PC-9 (cell line): ENCODE measurements at regions not wholly inside any gene's neighbourhood (a gene's known extent, or its start where the extent isn't known, plus 50 kb on each side); places are given as distances from the start of the nearest gene placed in this dataset.
A peak's percentile ranks its signal among the peaks of the same experiment; 100 is the strongest.

Source experiments
- BruUV-seq: library from RNA; stranded (reverse); fragments of 400-500 nt; replicated peaks from 2 replicates; lab custom pipeline; 2021; lab: Mats Ljungman, UMichigan
- CTCF ChIA-PET: fragments of 300-600 bp; sonication (Branson Sonifier 250); formaldehyde crosslinking; loops from one replicate; lab custom pipeline; 2022; ENCODE audit warnings: antibody characterized with exemption; lab: Charles Lee
- POLR2A ChIA-PET: fragments of 300-600 bp; sonication (Branson Sonifier 250); formaldehyde crosslinking; loops from one replicate; lab custom pipeline; 2022; ENCODE audit warnings: antibody characterized with exemption; ENCODE audit not compliant: unreplicated experiment; lab: Charles Lee
- DNase-seq, 2 experiments: peaks; one replicate each; pipeline versions ENCODE4 v3.0.0 to v3.0.0-alpha.2; 2015 to 2022; ENCODE audit warnings: mixed read lengths in 1 of 2
- H2AFZ ChIP-seq: fragments of 200-600 bp; sonication (generic); 2 replicates; pipeline ENCODE4 v1.8.1; 2017; ENCODE audit warnings: antibody characterized with exemption
- H3F3A ChIP-seq: fragments of 200-600 bp; sonication (generic); 2 replicates; pipeline ENCODE4 v1.8.1; 2017; ENCODE audit warnings: antibody characterized with exemption, mild to moderate bottlenecking, low read depth; ENCODE audit not compliant: insufficient read depth
- H3K27ac ChIP-seq: fragments of 200-600 bp; sonication (generic); 2 replicates; pipeline ENCODE4 v1.6.1; 2016; ENCODE audit warnings: mixed run types
- H3K27me3 ChIP-seq: fragments of 200-600 bp; sonication (generic); 2 replicates; pipeline ENCODE4 v1.6.1; 2016; ENCODE audit warnings: low read depth, mixed run types; ENCODE audit not compliant: insufficient read depth
- H3K36me3 ChIP-seq: fragments of 200-600 bp; sonication (generic); 2 replicates; pipeline ENCODE4 v1.6.1; 2016; ENCODE audit warnings: low read depth, mixed run types
- H3K4me1 ChIP-seq: fragments of 200-600 bp; sonication (generic); replicated peaks from 2 replicates; pipeline ENCODE4 v1.6.1; 2016; ENCODE audit warnings: mixed run types; ENCODE audit not compliant: insufficient read depth
- H3K4me2 ChIP-seq: fragments of 200-600 bp; sonication (generic); 2 replicates; pipeline ENCODE4 v1.6.1; 2017; ENCODE audit warnings: mixed run types
- H3K4me3 ChIP-seq: fragments of 200-600 bp; sonication (generic); 2 replicates; pipeline ENCODE4 v1.6.1; 2016; ENCODE audit warnings: mixed run types
- H3K79me2 ChIP-seq: fragments of 200-600 bp; sonication (generic); 2 replicates; pipeline ENCODE4 v1.6.1; 2017; ENCODE audit warnings: low read depth, mixed run types
- H3K9me2 ChIP-seq: fragments of 200-600 bp; sonication (generic); 2 replicates; pipeline ENCODE4 v1.8.1; 2017; ENCODE audit warnings: mild to moderate bottlenecking; ENCODE audit not compliant: insufficient read depth
- H3K9me3 ChIP-seq: fragments of 200-600 bp; sonication (generic); 2 replicates; pipeline ENCODE4 v1.8.1; 2016; ENCODE audit warnings: low read depth; ENCODE audit not compliant: insufficient read depth
- H4K20me1 ChIP-seq: fragments of 200-600 bp; sonication (generic); 2 replicates; pipeline ENCODE4 v1.8.1; 2017; ENCODE audit not compliant: insufficient read depth
- CTCF ChIP-seq: fragments of 200-600 bp; sonication (generic); conservative IDR thresholded peaks from 2 replicates; pipeline ENCODE4 v1.6.1; 2017; ENCODE audit warnings: mixed run types, antibody characterized with exemption, mild to moderate bottlenecking, moderate library complexity
- EZH2 ChIP-seq: fragments of 200-600 bp; sonication (generic); IDR thresholded peaks from 2 replicates; pipeline ENCODE4 v1.8.0; 2017; ENCODE audit warnings: antibody characterized with exemption, low read depth
- intact Hi-C: fragments of 100-400 bp; cut with micrococcal nuclease; formaldehyde crosslinking; loops from one replicate; pipeline ENCODE4 v1.10.0; 2022; ENCODE audit not compliant: unreplicated experiment

GRCh38 chr6:100996409-100996808 lies 115.3 kb upstream of the ASCC3 start:
- Histone ChIP-seq H3K27ac (no peak overlapping the region), H3K9me2 (no peaks in the 10 kb centered on the region), H3F3A (no peaks in the 10 kb centered on the region), H3K4me2 (no peak overlapping the region), H2AFZ (no peak overlapping the region), H3K27me3 (no peaks in the 10 kb centered on the region), H3K79me2 (no peaks in the 10 kb centered on the region), H3K9me3 (no peaks in the 10 kb centered on the region), H3K4me1 (no peaks in the 10 kb centered on the region), H3K4me3 (no peak overlapping the region), H3K36me3 (no peaks in the 10 kb centered on the region), H4K20me1 (no peaks in the 10 kb centered on the region)
- no TSS peak for BruUV-seq
- ChIA-PET POLR2A (no interaction called here), CTCF (no interaction called here)
- intact Hi-C loops, result no loop called here
- no peak for TF ChIP-seq CTCF
- no peak for TF ChIP-seq EZH2
- no peak for DNase-seq

GRCh38 chr6:100998111-100998510 lies 117.0 kb upstream of the ASCC3 start:
- no peaks in the 10 kb centered on the region for H4K20me1 ChIP-seq
- H3K4me3 ChIP-seq, result no peak overlapping the region
- H3K4me2 ChIP-seq, result no peak overlapping the region
- intact Hi-C loops, result no loop called here
- BruUV-seq, result no TSS peak
- ChIA-PET CTCF (no interaction called here), POLR2A (no interaction called here)
- no peaks in the 10 kb centered on the region for H3K4me1 ChIP-seq
- H3F3A ChIP-seq, result no peaks in the 10 kb centered on the region
- H3K36me3 ChIP-seq, result no peaks in the 10 kb centered on the region
- no peak overlapping the region for H3K27ac ChIP-seq
- H3K9me3 ChIP-seq, result peaks cover 6% of the 10 kb centered on the region; the same call in 1 of the 2 replicates
- DNase-seq, result no peak
- no peak overlapping the region for H2AFZ ChIP-seq
- TF ChIP-seq EZH2 (no peak), CTCF (no peak)
- H3K27me3 ChIP-seq, result no peaks in the 10 kb centered on the region
- H3K9me2 ChIP-seq, result no peaks in the 10 kb centered on the region
- H3K79me2 ChIP-seq, result no peaks in the 10 kb centered on the region

GRCh38 chr6:100999034-100999597 lies 118.0 kb upstream of the ASCC3 start:
- H3F3A ChIP-seq, result no peaks in the 10 kb centered on the region
- no peaks in the 10 kb centered on the region for H3K36me3 ChIP-seq
- H3K27me3 ChIP-seq, result no peaks in the 10 kb centered on the region
- DNase-seq, result peak in 1 of 2 experiments; percentile 8
- no peak overlapping the region for H2AFZ ChIP-seq
- TF ChIP-seq CTCF (no peak), EZH2 (no peak)
- CTCF ChIA-PET, result no interaction called here
- no peaks in the 10 kb centered on the region for H3K9me2 ChIP-seq
- H3K4me1 ChIP-seq, result no peaks in the 10 kb centered on the region
- H4K20me1 ChIP-seq, result no peaks in the 10 kb centered on the region
- BruUV-seq, result no TSS peak
- intact Hi-C loops, result no loop called here
- H3K79me2 ChIP-seq, result no peaks in the 10 kb centered on the region
- peaks cover 7% of the 10 kb centered on the region; the same call in 1 of the 2 replicates for H3K9me3 ChIP-seq
- POLR2A ChIA-PET, result no interaction called here
- H3K4me3 ChIP-seq, result no peak overlapping the region
- no peak overlapping the region for H3K27ac ChIP-seq
- H3K4me2 ChIP-seq, result no peak overlapping the region
